BJ (cell line): ENCODE measurements at regions not wholly inside any gene's neighbourhood (a gene's known extent, or its start where the extent isn't known, plus 50 kb on each side); places are given as distances from the start of the nearest gene placed in this dataset.

Experiments
- CTCF ChIA-PET: fragments of 350-600 bp; formaldehyde crosslinking; extraction: SDS; loops from one replicate; lab custom pipeline; 2021; ENCODE audit warnings: antibody characterized with exemption, inconsistent platforms; lab: Yijun Ruan, JAX
- POLR2A ChIA-PET: fragments of 300-600 bp; sonication (Branson Sonifier 250); formaldehyde crosslinking; extraction: SDS; loops from one replicate; lab custom pipeline; 2021; ENCODE audit warnings: antibody characterized with exemption; lab: Charles Lee
- DNase-seq: peaks from one replicate; pipeline ENCODE4 v3.0.0-alpha.2; 2011; ENCODE audit warnings: low read depth
- H3K27me3 ChIP-seq: 2 replicates; pipeline ENCODE4 v1.6.0; 2011; ENCODE audit warnings: low read length; ENCODE audit not compliant: control insufficient read depth, insufficient read depth
- H3K36me3 ChIP-seq: 2 replicates; pipeline ENCODE4 v1.5.1; 2011; ENCODE audit warnings: low read length; ENCODE audit not compliant: control insufficient read depth, insufficient read depth
- H3K4me3 ChIP-seq: 2 replicates; pipeline ENCODE4 v1.5.1; 2011; ENCODE audit warnings: low read depth, mild to moderate bottlenecking, control low read depth, low read length
- CTCF ChIP-seq: IDR thresholded peaks from 2 replicates; pipeline ENCODE4 v1.5.1; 2011; ENCODE audit warnings: low read depth, mild to moderate bottlenecking, control low read depth, inconsistent platforms, low read length, moderate library complexity; ENCODE audit not compliant: insufficient read depth

GRCh38 chr21:15494481-15494880 lies 235.3 kb upstream of the USP25 start:
- Histone ChIP-seq H3K4me3 (no peak overlapping the region), H3K36me3 (no peaks in the 10 kb centered on the region), H3K27me3 (no peaks in the 10 kb centered on the region)
- CTCF ChIA-PET = interaction anchor here (2.4 kb wide), 1 partner anchor 12 kb away, joined by 9 read pairs; no protein-coding TSS in a partner anchor
- no peak for DNase-seq
- POLR2A ChIA-PET = no interaction called here
- no peak for TF ChIP-seq CTCF

DNA sequence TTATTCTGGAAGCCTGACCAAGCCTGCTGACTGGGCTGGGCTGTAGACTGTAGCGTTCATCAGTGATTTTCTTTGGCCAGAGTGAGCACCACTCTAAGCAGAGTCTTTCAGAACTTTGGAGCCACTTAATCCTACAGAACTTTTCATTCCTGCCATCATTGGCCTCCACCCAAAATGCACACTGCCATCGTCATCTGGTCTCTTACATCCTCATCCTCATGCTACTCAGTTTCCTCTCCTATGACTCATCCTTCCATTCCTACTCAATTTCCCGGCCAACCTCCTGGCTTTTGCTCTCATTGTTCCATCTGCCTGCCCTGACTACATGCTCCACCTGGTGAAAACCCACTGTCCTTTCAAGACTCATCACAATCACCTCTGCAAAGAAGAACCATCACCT lies 233.8 kb upstream of the USP25 start:
- DNase-seq = no peak
- ChIA-PET POLR2A (no interaction called here), CTCF (interaction anchor here (1.1 kb wide), 1 partner anchor 13 kb away, joined by 4 read pairs; no protein-coding TSS in a partner anchor)
- TF ChIP-seq CTCF = no peak
- H3K4me3 ChIP-seq = no peak overlapping the region
- H3K27me3 ChIP-seq = no peaks in the 10 kb centered on the region
- no peaks in the 10 kb centered on the region for H3K36me3 ChIP-seq

DNA sequence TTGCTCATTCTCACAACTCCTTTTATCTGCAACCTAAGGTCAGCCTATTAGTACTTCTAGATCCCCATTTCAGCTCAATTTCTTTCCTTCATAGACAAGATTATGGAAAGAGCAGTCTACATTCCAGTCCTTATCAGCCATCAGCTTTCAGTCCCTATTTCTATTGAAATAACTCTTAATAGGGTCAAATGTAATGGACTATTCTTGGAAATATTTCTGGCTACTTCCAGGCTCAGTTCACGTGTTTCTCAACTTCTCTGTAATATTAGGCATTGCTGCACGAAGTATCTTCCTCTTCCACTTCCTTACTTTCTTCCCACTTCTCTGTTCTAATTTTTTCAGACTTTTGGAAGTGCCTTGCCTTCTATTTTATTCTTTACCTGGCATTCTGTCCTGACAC lies 232.9 kb upstream of the USP25 start:
- H3K27me3 ChIP-seq = no peaks in the 10 kb centered on the region
- ChIA-PET CTCF (interaction anchor here (1.1 kb wide), 1 partner anchor 14 kb away, joined by 4 read pairs; no protein-coding TSS in a partner anchor), POLR2A (no interaction called here)
- no peak for DNase-seq
- TF ChIP-seq CTCF = no peak
- no peak overlapping the region for H3K4me3 ChIP-seq
- no peaks in the 10 kb centered on the region for H3K36me3 ChIP-seq

DNA sequence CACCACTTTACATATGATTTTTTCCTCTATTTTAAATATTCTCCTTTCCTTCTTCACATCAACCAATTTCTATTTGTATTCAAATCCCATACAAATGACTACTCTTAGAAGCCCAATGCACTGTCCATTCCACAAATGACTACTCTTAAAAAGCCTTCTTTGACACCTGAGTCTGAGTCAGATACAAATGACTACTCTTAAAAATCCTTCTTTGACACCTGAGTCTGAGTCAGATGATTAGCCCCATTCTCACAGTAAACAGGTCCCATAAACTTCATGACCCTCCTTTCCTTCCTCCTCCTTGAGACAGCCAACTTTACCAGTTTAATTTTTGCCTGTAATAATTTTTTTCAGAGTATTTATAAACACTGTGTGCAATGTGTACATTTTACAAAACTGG lies 231.3 kb upstream of the USP25 start:
- no peak for DNase-seq
- POLR2A ChIA-PET = no interaction called here
- Histone ChIP-seq H3K36me3 (no peaks in the 10 kb centered on the region), H3K4me3 (no peak overlapping the region), H3K27me3 (no peaks in the 10 kb centered on the region)
- no peak for TF ChIP-seq CTCF
- CTCF ChIA-PET = no interaction called here

- TF ChIP-seq CTCF = no peak
- no peaks in the 10 kb centered on the region for H3K36me3 ChIP-seq
- POLR2A ChIA-PET = no interaction called here
- CTCF ChIA-PET = no interaction called here
- H3K4me3 ChIP-seq = no peak overlapping the region
- DNase-seq = no peak
- H3K27me3 ChIP-seq = peaks cover 1% of the 10 kb centered on the region; the same call in 1 of the 2 replicates
Measured at GRCh38 chr21:15506086-15506485, 223.7 kb upstream of the USP25 start.
